Brain microvascular endothelial cell (primary cell): ENCODE measurements at regions not wholly inside any gene's neighbourhood (a gene's known extent, or its start where the extent isn't known, plus 50 kb on each side); places are given as distances from the start of the nearest gene placed in this dataset.

Source experiments
- DNase-seq: peaks from one replicate; pipeline ENCODE4 v3.0.0-alpha.2; 2020
- H3K27ac ChIP-seq: fragments of 250-450 bp; sonication (Bioruptor Pico); 2 replicates; pipeline ENCODE4 v1.5.1; 2020; ENCODE audit warnings: mild to moderate bottlenecking, moderate library complexity
- H3K27me3 ChIP-seq: fragments of 250-450 bp; sonication (Bioruptor Pico); replicated peaks from 2 replicates; pipeline ENCODE4 v1.5.1; 2020; ENCODE audit warnings: mild to moderate bottlenecking
- H3K36me3 ChIP-seq: fragments of 250-450 bp; sonication (Bioruptor Pico); replicated peaks from 2 replicates; pipeline ENCODE4 v1.5.1; 2020; ENCODE audit warnings: mild to moderate bottlenecking
- H3K4me3 ChIP-seq: 2 replicates; pipeline ENCODE4 v1.5.1; 2011; ENCODE audit warnings: low read depth, mild to moderate bottlenecking, control low read depth, low read length, moderate library complexity
- in situ Hi-C: cut with HindIII; loops from 2 replicates; pipeline ENCODE4 v1.10.0; 2017; ENCODE audit warnings: low sequenced_read_pairs, low pct_ligation_motif_present
- TF ChIP-seq, protein P1 (sequence below): IDR thresholded peaks from 2 replicates; pipeline ENCODE4 v1.5.1; 2011; ENCODE audit warnings: low read depth, mild to moderate bottlenecking, moderate library complexity, low read length, control low read depth, inconsistent platforms; ENCODE audit errors: missing control alignments

DNA sequence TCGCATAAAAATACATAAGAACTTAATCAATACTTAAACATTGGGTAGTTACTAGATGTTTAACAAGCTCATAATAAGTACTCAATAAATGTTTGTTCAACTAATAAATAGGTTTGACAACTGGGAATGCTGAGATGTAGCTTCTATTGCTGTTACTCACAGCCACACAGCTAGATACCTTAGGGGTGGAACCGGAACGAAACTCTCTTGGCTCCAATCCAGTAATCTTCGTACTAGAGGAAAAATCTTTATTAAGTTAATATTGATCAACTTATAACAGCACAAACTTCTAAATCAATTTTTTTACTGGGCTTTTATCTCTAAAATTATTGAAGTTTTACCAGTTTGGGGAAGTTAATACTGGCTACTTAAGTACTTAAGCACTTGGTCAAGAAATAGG is 247.8 kb downstream of the PAX3 start:
- in situ Hi-C loops = no loop called here
- no peak overlapping the region for H3K4me3 ChIP-seq
- no peaks in the 10 kb centered on the region for H3K36me3 ChIP-seq
- no peaks in the 10 kb centered on the region for H3K27me3 ChIP-seq
- TF ChIP-seq, protein P1, sequence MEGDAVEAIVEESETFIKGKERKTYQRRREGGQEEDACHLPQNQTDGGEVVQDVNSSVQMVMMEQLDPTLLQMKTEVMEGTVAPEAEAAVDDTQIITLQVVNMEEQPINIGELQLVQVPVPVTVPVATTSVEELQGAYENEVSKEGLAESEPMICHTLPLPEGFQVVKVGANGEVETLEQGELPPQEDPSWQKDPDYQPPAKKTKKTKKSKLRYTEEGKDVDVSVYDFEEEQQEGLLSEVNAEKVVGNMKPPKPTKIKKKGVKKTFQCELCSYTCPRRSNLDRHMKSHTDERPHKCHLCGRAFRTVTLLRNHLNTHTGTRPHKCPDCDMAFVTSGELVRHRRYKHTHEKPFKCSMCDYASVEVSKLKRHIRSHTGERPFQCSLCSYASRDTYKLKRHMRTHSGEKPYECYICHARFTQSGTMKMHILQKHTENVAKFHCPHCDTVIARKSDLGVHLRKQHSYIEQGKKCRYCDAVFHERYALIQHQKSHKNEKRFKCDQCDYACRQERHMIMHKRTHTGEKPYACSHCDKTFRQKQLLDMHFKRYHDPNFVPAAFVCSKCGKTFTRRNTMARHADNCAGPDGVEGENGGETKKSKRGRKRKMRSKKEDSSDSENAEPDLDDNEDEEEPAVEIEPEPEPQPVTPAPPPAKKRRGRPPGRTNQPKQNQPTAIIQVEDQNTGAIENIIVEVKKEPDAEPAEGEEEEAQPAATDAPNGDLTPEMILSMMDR = no peak
- DNase-seq = no peak
- H3K27ac ChIP-seq = no peak overlapping the region

DNA sequence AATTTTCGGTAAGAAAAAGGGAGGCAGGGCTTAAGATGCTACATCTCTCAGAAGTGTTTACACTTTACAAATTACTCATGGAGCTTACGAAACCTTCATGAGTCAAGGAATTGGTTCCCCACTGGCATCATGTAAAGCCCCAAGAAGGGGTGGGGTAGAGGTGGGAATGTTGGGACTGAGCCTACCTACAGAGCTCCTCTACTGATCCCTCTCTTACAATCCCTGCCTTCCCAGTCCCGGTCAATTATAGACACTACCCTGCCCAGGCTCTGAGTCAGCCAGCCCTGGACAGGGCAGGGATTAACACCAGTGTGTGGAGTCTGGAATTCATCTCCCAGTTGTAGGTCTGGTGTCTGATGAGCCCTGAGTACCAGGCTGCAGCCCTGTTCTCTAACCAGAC is 248.9 kb downstream of the PAX3 start:
- in situ Hi-C loops = no loop called here
- TF ChIP-seq, protein P1 = no peak
- no peak overlapping the region for H3K27ac ChIP-seq
- H3K27me3 ChIP-seq = no peaks in the 10 kb centered on the region
- no peaks in the 10 kb centered on the region for H3K36me3 ChIP-seq
- H3K4me3 ChIP-seq = no peak overlapping the region
- no peak for DNase-seq

GRCh38 chr2:222043897-222044296 is 254.9 kb downstream of the PAX3 start:
- in situ Hi-C loops = no loop called here
- no peak overlapping the region for H3K27ac ChIP-seq
- H3K27me3 ChIP-seq = no peaks in the 10 kb centered on the region
- no peak for DNase-seq
- TF ChIP-seq, protein P1 = no peak
- H3K36me3 ChIP-seq = no peaks in the 10 kb centered on the region
- no peak overlapping the region for H3K4me3 ChIP-seq

DNA sequence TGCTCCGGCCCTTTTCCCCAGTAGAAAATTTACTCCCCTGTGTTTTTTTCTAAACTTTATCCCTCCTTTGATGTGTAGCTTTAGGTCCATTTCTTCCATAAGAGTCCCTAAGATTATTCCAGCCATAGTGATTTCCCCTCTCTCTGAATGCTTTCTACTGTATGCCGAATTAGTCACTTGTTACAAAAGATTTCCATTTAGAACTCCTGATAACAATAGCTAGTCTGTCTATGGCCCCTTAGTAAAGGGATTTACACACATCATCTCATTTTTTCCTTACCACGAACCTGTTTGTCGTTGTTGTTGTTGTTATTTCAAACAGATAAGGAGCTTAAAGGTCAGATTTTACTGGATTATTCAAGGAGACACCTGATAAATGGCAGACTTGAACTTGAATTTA is 256.1 kb downstream of the PAX3 start:
- in situ Hi-C loops = no loop called here
- no peak for DNase-seq
- Histone ChIP-seq H3K27ac (no peak overlapping the region), H3K36me3 (no peaks in the 10 kb centered on the region), H3K27me3 (no peaks in the 10 kb centered on the region), H3K4me3 (no peak overlapping the region)
- TF ChIP-seq, protein P1 = no peak

- H3K27me3 ChIP-seq = no peaks in the 10 kb centered on the region
- H3K36me3 ChIP-seq = no peaks in the 10 kb centered on the region
- DNase-seq = no peak
- in situ Hi-C loops = no loop called here
- no peak overlapping the region for H3K27ac ChIP-seq
- H3K4me3 ChIP-seq = no peak overlapping the region
- TF ChIP-seq, protein P1 = no peak
These were observed 258.5 kb downstream of the PAX3 start for GRCh38 chr2:222040333-222040732.

DNA sequence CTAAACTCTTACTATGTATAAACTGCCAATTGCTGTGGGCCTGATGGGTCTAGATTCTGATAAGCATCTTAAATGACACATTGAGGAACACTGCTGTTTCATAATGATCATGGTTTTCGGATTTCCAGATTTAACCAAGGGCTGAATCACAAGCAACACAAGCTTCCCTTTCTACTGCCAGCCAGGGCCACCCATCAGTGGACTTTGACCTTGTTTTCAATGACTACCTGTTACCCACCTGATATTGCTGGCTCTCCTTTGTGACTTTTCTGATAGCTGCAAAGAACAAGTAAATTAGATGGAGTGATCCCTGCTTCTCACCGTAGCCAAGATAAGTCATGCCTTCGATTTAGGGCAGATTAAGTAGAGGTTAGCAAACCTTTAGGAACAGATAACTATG is 259.0 kb downstream of the PAX3 start:
- DNase-seq = no peak
- no peaks in the 10 kb centered on the region for H3K27me3 ChIP-seq
- TF ChIP-seq, protein P1 = no peak
- no peak overlapping the region for H3K27ac ChIP-seq
- H3K4me3 ChIP-seq = no peak overlapping the region
- H3K36me3 ChIP-seq = no peaks in the 10 kb centered on the region
- in situ Hi-C loops = no loop called here
